ENCODE measurements at regions not wholly inside any gene's neighbourhood (a gene's known extent, or its start where the extent isn't known, plus 50 kb on each side); places are given as distances from the start of the nearest gene placed in this dataset.
"Not testable (repeated sequence)": the region's sequence is repeated elsewhere in the genome, so short reads cannot be mapped to it uniquely, and the experiment has no call there.

DNA sequence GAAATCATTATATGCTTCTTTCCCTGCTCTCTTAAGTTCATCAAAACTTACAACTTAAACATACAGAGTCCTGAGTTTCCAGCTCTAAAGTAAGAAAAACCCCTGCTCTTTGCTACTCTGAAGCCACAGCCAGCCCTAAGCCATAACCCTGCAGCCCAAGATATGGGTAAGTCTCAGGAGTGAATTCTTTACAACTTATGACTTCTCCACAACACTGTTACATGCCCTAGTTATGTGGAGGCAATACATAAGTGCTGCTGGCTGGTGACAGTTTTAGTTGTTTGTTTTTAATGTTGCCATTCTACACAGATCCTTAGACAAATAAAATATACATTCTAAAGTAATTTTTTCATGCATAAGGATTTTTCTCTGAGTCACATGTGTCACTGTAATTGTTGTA lies 100.2 kb downstream of the FBXO8 start:
- no peaks in the 10 kb centered on the region for H3K36me3 ChIP-seq (ENCODE audit: low read depth, low read length)
- no peak for DNase-seq
- ChIA-PET CTCF (no interaction called here), POLR2A (ENCODE audit: unreplicated experiment) (no interaction called here)
- BruUV-seq (replicated peaks): no TSS peak
- TF ChIP-seq, protein P1, sequence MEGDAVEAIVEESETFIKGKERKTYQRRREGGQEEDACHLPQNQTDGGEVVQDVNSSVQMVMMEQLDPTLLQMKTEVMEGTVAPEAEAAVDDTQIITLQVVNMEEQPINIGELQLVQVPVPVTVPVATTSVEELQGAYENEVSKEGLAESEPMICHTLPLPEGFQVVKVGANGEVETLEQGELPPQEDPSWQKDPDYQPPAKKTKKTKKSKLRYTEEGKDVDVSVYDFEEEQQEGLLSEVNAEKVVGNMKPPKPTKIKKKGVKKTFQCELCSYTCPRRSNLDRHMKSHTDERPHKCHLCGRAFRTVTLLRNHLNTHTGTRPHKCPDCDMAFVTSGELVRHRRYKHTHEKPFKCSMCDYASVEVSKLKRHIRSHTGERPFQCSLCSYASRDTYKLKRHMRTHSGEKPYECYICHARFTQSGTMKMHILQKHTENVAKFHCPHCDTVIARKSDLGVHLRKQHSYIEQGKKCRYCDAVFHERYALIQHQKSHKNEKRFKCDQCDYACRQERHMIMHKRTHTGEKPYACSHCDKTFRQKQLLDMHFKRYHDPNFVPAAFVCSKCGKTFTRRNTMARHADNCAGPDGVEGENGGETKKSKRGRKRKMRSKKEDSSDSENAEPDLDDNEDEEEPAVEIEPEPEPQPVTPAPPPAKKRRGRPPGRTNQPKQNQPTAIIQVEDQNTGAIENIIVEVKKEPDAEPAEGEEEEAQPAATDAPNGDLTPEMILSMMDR (conservative IDR thresholded peaks at IDR 0.05; ENCODE audit: low read depth, low read length): no peak
- TF ChIP-seq EZH2 (IDR thresholded peaks at IDR 0.05; ENCODE audit: low read length, unreplicated experiment) (no peak), EZH2phosphoT487 (IDR thresholded peaks at IDR 0.05; ENCODE audit: borderline replicate concordance, low read length) (no peak)
- no peaks in the 10 kb centered on the region for H3F3A ChIP-seq (ENCODE audit: low read length, unreplicated experiment)
- ATAC-seq: no peak
- no peaks in the 10 kb centered on the region for H3K9me3 ChIP-seq (ENCODE audit: low read length)
- H2AFZ ChIP-seq (ENCODE audit: low read length): no peak overlapping the region
- H3K4me3 ChIP-seq (ENCODE audit: low read length): no peak overlapping the region
- H3K27me3 ChIP-seq (ENCODE audit: low read length): 0 out of 2 replicates have a peak, but pooled peaks cover 3% of the 10 kb centered on the region
- H3K79me2 ChIP-seq (ENCODE audit: low read length): no peaks in the 10 kb centered on the region
- H3K9me2 ChIP-seq (replicated peaks; ENCODE audit: low read length): no peaks in the 10 kb centered on the region
- H3K9ac ChIP-seq (ENCODE audit: low read length): no peak overlapping the region
- no peak overlapping the region for H3K27ac ChIP-seq (ENCODE audit: low read length)
- intact Hi-C loops (cut with micrococcal nuclease): no loop called here
- no peak overlapping the region for H3K4me2 ChIP-seq (ENCODE audit: low read length)
- H4K20me1 ChIP-seq (ENCODE audit: low read length): no peaks in the 10 kb centered on the region
- no peaks in the 10 kb centered on the region for H3K4me1 ChIP-seq (ENCODE audit: insufficient read depth, low read length)

DNA sequence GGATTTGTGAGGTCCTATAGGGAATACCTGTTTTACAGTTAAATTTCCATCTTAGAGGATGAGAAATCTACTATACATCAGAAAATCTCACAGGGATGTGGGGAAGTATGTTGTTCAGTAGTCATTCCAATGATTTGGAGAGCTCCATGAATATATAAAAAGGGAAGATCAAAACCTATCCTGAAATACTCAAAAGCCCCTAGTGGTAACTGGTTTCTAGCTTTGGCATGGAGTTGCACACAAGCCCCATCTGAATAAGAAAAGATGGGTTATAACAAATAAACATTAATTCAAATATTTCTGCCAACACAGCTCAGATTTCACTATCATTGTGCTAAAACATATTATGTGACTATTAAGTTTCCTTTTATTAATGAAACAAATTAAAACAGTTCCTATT lies 101.6 kb downstream of the FBXO8 start:
- intact Hi-C loops (cut with micrococcal nuclease): no loop called here
- H3K79me2 ChIP-seq (ENCODE audit: low read length): no peaks in the 10 kb centered on the region
- ATAC-seq: no peak

DNA sequence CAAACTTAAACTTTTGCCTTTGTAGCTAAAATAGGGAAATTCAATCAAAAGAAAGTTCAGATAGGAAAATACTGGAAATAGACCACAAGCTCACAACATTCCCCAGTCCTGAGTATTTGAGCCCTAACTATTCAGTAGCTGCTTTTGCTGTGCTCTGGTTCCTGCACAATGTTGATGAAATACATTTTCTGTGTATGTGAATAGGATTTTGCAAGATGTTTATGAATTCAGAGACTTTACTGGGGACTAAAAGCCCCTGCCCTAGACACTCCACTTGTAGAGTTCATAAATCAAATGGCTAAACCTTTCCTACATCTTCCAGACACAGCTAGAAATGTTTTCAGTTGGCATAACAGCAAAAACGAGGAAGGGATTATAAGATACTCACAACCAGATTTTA lies 105.9 kb downstream of the FBXO8 start:
- no peaks in the 10 kb centered on the region for H3F3A ChIP-seq (ENCODE audit: low read length, unreplicated experiment)
- H3K79me2 ChIP-seq (ENCODE audit: low read length): no peaks in the 10 kb centered on the region
- H3K9ac ChIP-seq (ENCODE audit: low read length): no peak overlapping the region
- no peaks in the 10 kb centered on the region for H3K9me2 ChIP-seq (replicated peaks; ENCODE audit: low read length)
- no peaks in the 10 kb centered on the region for H4K20me1 ChIP-seq (ENCODE audit: low read length)
- CTCF ChIA-PET: no interaction called here
- POLR2A ChIA-PET (ENCODE audit: unreplicated experiment): no interaction called here
- H3K4me3 ChIP-seq (ENCODE audit: low read length): no peak overlapping the region
- TF ChIP-seq, protein P1 (conservative IDR thresholded peaks at IDR 0.05; ENCODE audit: low read depth, low read length): no peak
- TF ChIP-seq EZH2phosphoT487 (IDR thresholded peaks at IDR 0.05; ENCODE audit: borderline replicate concordance, low read length): no peak
- no peak for TF ChIP-seq EZH2 (IDR thresholded peaks at IDR 0.05; ENCODE audit: low read length, unreplicated experiment)
- intact Hi-C loops (cut with micrococcal nuclease): no loop called here
- BruUV-seq (replicated peaks): no TSS peak
- no peak overlapping the region for H3K4me2 ChIP-seq (ENCODE audit: low read length)
- no peak overlapping the region for H2AFZ ChIP-seq (ENCODE audit: low read length)
- DNase-seq (no peak), ATAC-seq (no peak)
- H3K27me3 ChIP-seq (ENCODE audit: low read length): 0 out of 2 replicates have a peak, but pooled peaks cover 3% of the 10 kb centered on the region
- no peaks in the 10 kb centered on the region for H3K9me3 ChIP-seq (ENCODE audit: low read length)
- H3K36me3 ChIP-seq (ENCODE audit: low read depth, low read length): no peaks in the 10 kb centered on the region
- H3K4me1 ChIP-seq (ENCODE audit: insufficient read depth, low read length): no peaks in the 10 kb centered on the region
- no peak overlapping the region for H3K27ac ChIP-seq (ENCODE audit: low read length)

More for the DNA sequence above, 101.6 kb downstream of the FBXO8 start:
- no peak overlapping the region for H3K9ac ChIP-seq (ENCODE audit: low read length)
- TF ChIP-seq, protein P1 (conservative IDR thresholded peaks at IDR 0.05; ENCODE audit: low read depth, low read length): no peak
- TF ChIP-seq EZH2phosphoT487 (IDR thresholded peaks at IDR 0.05; ENCODE audit: borderline replicate concordance, low read length): no peak
- no peak for TF ChIP-seq EZH2 (IDR thresholded peaks at IDR 0.05; ENCODE audit: low read length, unreplicated experiment)
- no peaks in the 10 kb centered on the region for H3K9me3 ChIP-seq (ENCODE audit: low read length)
- no TSS peak for BruUV-seq (replicated peaks)
- ChIA-PET POLR2A (ENCODE audit: unreplicated experiment) (no interaction called here), CTCF (no interaction called here)
- 0 out of 2 replicates have a peak, but pooled peaks cover 3% of the 10 kb centered on the region for H3K27me3 ChIP-seq (ENCODE audit: low read length)
- H3K27ac ChIP-seq (ENCODE audit: low read length): no peak overlapping the region
- H3K4me1 ChIP-seq (ENCODE audit: insufficient read depth, low read length): no peaks in the 10 kb centered on the region
- DNase-seq: no peak
- H3K4me3 ChIP-seq (ENCODE audit: low read length): no peak overlapping the region
- H3K9me2 ChIP-seq (replicated peaks; ENCODE audit: low read length): no peaks in the 10 kb centered on the region
- no peaks in the 10 kb centered on the region for H3F3A ChIP-seq (ENCODE audit: low read length, unreplicated experiment)
- no peak overlapping the region for H3K4me2 ChIP-seq (ENCODE audit: low read length)
- H4K20me1 ChIP-seq (ENCODE audit: low read length): no peaks in the 10 kb centered on the region
- no peak overlapping the region for H2AFZ ChIP-seq (ENCODE audit: low read length)
- no peaks in the 10 kb centered on the region for H3K36me3 ChIP-seq (ENCODE audit: low read depth, low read length)

DNA sequence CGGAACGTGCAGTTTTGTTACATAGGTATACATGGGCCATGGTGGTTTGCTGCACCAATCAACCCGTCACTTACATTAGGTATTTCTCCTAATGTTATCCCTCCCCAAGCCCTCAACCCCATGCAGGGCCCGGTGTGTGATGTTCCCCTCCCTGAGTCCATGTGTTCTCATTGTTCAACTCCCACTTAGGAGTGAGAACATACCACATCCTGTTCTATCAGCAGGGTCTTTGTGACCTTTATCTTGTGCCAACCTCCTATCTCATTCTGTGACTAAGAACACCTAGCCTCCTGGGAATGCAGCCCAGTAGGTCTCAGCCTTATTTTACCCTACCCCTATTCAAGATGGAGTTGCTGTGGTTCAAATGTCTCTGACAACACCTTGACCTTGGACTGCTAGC lies 107.6 kb downstream of the FBXO8 start:
- H3K4me3 ChIP-seq (ENCODE audit: low read length); H4K20me1 ChIP-seq (ENCODE audit: low read length); H3K9me3 ChIP-seq (ENCODE audit: low read length); H3K79me2 ChIP-seq (ENCODE audit: low read length); ATAC-seq; POLR2A ChIA-PET (ENCODE audit: unreplicated experiment); H3K9me2 ChIP-seq (replicated peaks; ENCODE audit: low read length); H2AFZ ChIP-seq (ENCODE audit: low read length); H3K36me3 ChIP-seq (ENCODE audit: low read depth, low read length); H3K27me3 ChIP-seq (ENCODE audit: low read length); H3K9ac ChIP-seq (ENCODE audit: low read length); DNase-seq; BruUV-seq (replicated peaks); H3K4me1 ChIP-seq (ENCODE audit: insufficient read depth, low read length); CTCF ChIA-PET; H3K4me2 ChIP-seq (ENCODE audit: low read length); H3F3A ChIP-seq (ENCODE audit: low read length, unreplicated experiment); H3K27ac ChIP-seq (ENCODE audit: low read length); intact Hi-C loops (cut with micrococcal nuclease): not testable (repeated sequence)

Data from PC-3 (cell line).